ENCODE measurements at regions not wholly inside any gene's neighbourhood (a gene's known extent, or its start where the extent isn't known, plus 50 kb on each side); places are given as distances from the start of the nearest gene placed in this dataset.

DNA sequence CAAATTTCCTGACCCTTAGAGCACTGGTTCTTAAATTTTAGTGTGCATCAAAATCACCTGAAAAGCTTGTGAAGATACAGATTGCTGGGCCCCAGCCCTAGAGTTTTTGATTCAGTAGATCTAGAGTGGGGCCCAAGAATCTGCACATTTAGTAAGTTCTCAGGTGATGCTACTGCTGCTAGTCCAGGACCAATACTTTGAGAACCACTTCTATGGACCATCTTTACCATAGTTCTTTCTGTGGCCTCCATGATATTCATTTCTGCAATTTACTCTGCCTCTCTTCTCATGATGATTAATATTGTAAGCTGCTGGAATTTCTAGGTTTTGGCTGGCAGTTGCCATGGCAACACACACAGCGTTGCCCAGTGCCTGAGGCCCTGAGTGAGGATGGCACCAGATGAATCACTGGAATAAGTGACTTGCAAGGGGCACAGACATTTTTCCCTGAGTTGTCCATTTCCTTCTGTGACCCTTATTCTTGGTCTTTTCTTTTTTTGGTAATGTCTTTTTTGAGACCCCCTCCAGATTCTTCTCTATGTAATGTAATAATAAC, 83.6 kb downstream of the PPP1R2C start:
- Histone ChIP-seq H3K4me3 (ENCODE audit: low read length) (no peak overlapping the region), H3K27me3 (replicated peaks; ENCODE audit: control insufficient read depth, insufficient read depth, low read length) (peaks cover 7% of the 10 kb centered on the region), H3K4me1 (ENCODE audit: control insufficient read depth, insufficient read depth, low read length) (no peaks in the 10 kb centered on the region), H3K9me3 (ENCODE audit: control insufficient read depth, low read length) (no peaks in the 10 kb centered on the region), H3K9ac (ENCODE audit: low read length) (no peak overlapping the region), H3K36me3 (ENCODE audit: control insufficient read depth, insufficient read depth, low read length, severe bottlenecking) (no peaks in the 10 kb centered on the region)
- DNase-seq (ENCODE audit: low read depth), result peak; percentile 9

DNA sequence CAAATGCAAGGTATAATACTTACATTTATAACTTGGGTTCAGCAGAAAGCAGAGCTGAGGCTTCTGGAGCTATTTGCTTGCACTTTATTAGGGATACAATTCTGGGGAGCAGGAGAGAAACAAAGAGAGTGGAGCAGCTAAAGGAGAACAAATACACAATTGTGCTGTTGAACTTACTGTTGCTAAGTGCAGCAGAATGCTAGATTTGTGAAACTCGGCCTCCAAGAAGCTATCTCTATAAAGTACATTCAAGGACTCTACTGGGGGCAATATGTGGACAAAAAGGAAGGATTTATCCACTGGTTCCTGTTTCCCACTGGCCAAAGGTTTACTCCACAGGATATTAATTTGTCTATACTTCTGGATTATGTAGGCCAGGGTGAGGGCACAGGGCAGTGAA, 86.8 kb downstream of the PPP1R2C start:
- H3K9ac ChIP-seq (ENCODE audit: low read length), result no peak overlapping the region
- H3K4me1 ChIP-seq (ENCODE audit: control insufficient read depth, insufficient read depth, low read length), result peaks cover 3% of the 10 kb centered on the region
- H3K36me3 ChIP-seq (ENCODE audit: control insufficient read depth, insufficient read depth, low read length, severe bottlenecking), result no peaks in the 10 kb centered on the region
- no peak overlapping the region for H3K4me3 ChIP-seq (ENCODE audit: low read length)
- peaks cover 7% of the 10 kb centered on the region for H3K27me3 ChIP-seq (replicated peaks; ENCODE audit: control insufficient read depth, insufficient read depth, low read length)
- no peaks in the 10 kb centered on the region for H3K9me3 ChIP-seq (ENCODE audit: control insufficient read depth, low read length)
- no peak for DNase-seq (ENCODE audit: low read depth)

GRCh38 chrX:42686706-42687105, 91.3 kb downstream of the PPP1R2C start:
- no peaks in the 10 kb centered on the region for H3K27me3 ChIP-seq (replicated peaks; ENCODE audit: control insufficient read depth, insufficient read depth, low read length)
- DNase-seq (ENCODE audit: low read depth), result no peak
- H3K36me3 ChIP-seq (ENCODE audit: control insufficient read depth, insufficient read depth, low read length, severe bottlenecking), result no peaks in the 10 kb centered on the region
- no peaks in the 10 kb centered on the region for H3K9me3 ChIP-seq (ENCODE audit: control insufficient read depth, low read length)
- H3K4me1 ChIP-seq (ENCODE audit: control insufficient read depth, insufficient read depth, low read length), result peaks cover 7% of the 10 kb centered on the region
- no peak overlapping the region for H3K9ac ChIP-seq (ENCODE audit: low read length)
- H3K4me3 ChIP-seq (ENCODE audit: low read length), result no peak overlapping the region

GRCh38 chrX:42686296-42686695, 91.7 kb downstream of the PPP1R2C start:
- DNase-seq (ENCODE audit: low read depth), result no peak
- H3K4me3 ChIP-seq (ENCODE audit: low read length), result no peak overlapping the region
- H3K27me3 ChIP-seq (replicated peaks; ENCODE audit: control insufficient read depth, insufficient read depth, low read length), result no peaks in the 10 kb centered on the region
- H3K36me3 ChIP-seq (ENCODE audit: control insufficient read depth, insufficient read depth, low read length, severe bottlenecking), result no peaks in the 10 kb centered on the region
- no peak overlapping the region for H3K9ac ChIP-seq (ENCODE audit: low read length)
- H3K4me1 ChIP-seq (ENCODE audit: control insufficient read depth, insufficient read depth, low read length), result peaks cover 7% of the 10 kb centered on the region
- no peaks in the 10 kb centered on the region for H3K9me3 ChIP-seq (ENCODE audit: control insufficient read depth, low read length)

- H3K9me3 ChIP-seq (ENCODE audit: control insufficient read depth, low read length), result no peaks in the 10 kb centered on the region
- H3K4me1 ChIP-seq (ENCODE audit: control insufficient read depth, insufficient read depth, low read length), result peaks cover 7% of the 10 kb centered on the region
- DNase-seq (ENCODE audit: low read depth), result no peak
- H3K4me3 ChIP-seq (ENCODE audit: low read length), result no peak overlapping the region
- no peaks in the 10 kb centered on the region for H3K36me3 ChIP-seq (ENCODE audit: control insufficient read depth, insufficient read depth, low read length, severe bottlenecking)
- H3K27me3 ChIP-seq (replicated peaks; ENCODE audit: control insufficient read depth, insufficient read depth, low read length), result peaks cover 5% of the 10 kb centered on the region
- no peak overlapping the region for H3K9ac ChIP-seq (ENCODE audit: low read length)
Measured at GRCh38 chrX:42684065-42684464, 93.9 kb downstream of the PPP1R2C start.

DNA sequence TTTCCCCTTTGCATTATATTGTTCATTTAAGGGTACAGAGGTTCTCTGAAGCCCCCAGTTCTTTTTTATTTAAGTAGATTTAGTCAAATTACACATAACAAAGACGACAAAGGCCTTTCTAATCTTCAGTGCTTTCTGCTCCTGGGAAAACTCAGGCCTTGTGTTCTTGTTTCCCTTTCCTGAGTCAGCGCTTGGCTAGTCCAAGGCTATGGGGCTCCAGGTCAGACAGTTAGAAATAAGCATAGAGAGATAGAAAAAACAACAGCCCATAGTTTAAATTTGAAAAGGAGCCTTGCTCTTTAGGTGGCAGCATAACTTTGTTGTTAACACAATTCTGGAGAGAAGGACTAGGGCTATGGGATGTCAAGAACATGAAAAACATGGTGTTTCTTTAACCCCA, 97.3 kb downstream of the PPP1R2C start:
- Histone ChIP-seq H3K9me3 (ENCODE audit: control insufficient read depth, low read length) (no peaks in the 10 kb centered on the region), H3K4me1 (ENCODE audit: control insufficient read depth, insufficient read depth, low read length) (peaks cover 4% of the 10 kb centered on the region), H3K4me3 (ENCODE audit: low read length) (no peak overlapping the region), H3K36me3 (ENCODE audit: control insufficient read depth, insufficient read depth, low read length, severe bottlenecking) (no peaks in the 10 kb centered on the region), H3K9ac (ENCODE audit: low read length) (no peak overlapping the region), H3K27me3 (replicated peaks; ENCODE audit: control insufficient read depth, insufficient read depth, low read length) (peaks cover 12% of the 10 kb centered on the region)
- DNase-seq (ENCODE audit: low read depth), result peak; percentile 3

DNA sequence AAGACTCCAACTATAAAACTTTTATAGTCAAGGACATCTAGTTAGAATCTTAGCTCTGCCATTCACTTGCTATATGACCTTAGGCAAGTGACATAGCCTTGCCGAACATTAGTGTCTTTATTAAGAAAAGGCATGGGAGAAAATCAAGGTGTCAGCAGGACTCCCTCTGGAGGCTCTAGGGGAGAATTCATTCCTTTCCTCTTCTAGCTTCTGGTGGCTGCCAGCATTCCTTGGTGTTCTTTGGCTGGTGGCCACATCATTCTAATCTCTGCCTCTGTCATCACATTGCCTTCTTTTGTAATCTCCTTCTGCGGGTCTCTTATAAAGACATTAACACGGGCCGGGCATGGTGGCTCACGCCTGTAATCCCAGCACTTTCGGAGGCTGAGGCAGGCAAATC, 99.8 kb downstream of the PPP1R2C start:
- DNase-seq (ENCODE audit: low read depth), result peak; percentile 1
- Histone ChIP-seq H3K4me1 (ENCODE audit: control insufficient read depth, insufficient read depth, low read length) (no peaks in the 10 kb centered on the region), H3K36me3 (ENCODE audit: control insufficient read depth, insufficient read depth, low read length, severe bottlenecking) (no peaks in the 10 kb centered on the region), H3K4me3 (ENCODE audit: low read length) (no peak overlapping the region), H3K27me3 (replicated peaks; ENCODE audit: control insufficient read depth, insufficient read depth, low read length) (peaks cover 12% of the 10 kb centered on the region), H3K9me3 (ENCODE audit: control insufficient read depth, low read length) (no peaks in the 10 kb centered on the region), H3K9ac (ENCODE audit: low read length) (no peak overlapping the region)

- H3K4me1 ChIP-seq (ENCODE audit: control insufficient read depth, insufficient read depth, low read length), result no peaks in the 10 kb centered on the region
- H3K9me3 ChIP-seq (ENCODE audit: control insufficient read depth, low read length), result peaks cover 11% of the 10 kb centered on the region
- peaks cover 7% of the 10 kb centered on the region for H3K27me3 ChIP-seq (replicated peaks; ENCODE audit: control insufficient read depth, insufficient read depth, low read length)
- H3K4me3 ChIP-seq (ENCODE audit: low read length), result no peak overlapping the region
- H3K36me3 ChIP-seq (ENCODE audit: control insufficient read depth, insufficient read depth, low read length, severe bottlenecking), result no peaks in the 10 kb centered on the region
- peak; percentile 32 for DNase-seq (ENCODE audit: low read depth)
- H3K9ac ChIP-seq (ENCODE audit: low read length), result no peak overlapping the region
Measured at GRCh38 chrX:42673301-42673810, 104.6 kb downstream of the PPP1R2C start.

GRCh38 chrX:42664680-42665079, 113.3 kb downstream of the PPP1R2C start:
- Histone ChIP-seq H3K36me3 (ENCODE audit: control insufficient read depth, insufficient read depth, low read length, severe bottlenecking) (no peaks in the 10 kb centered on the region), H3K9me3 (ENCODE audit: control insufficient read depth, low read length) (peaks cover 18% of the 10 kb centered on the region), H3K4me3 (ENCODE audit: low read length) (no peak overlapping the region), H3K9ac (ENCODE audit: low read length) (no peak overlapping the region), H3K27me3 (replicated peaks; ENCODE audit: control insufficient read depth, insufficient read depth, low read length) (no peaks in the 10 kb centered on the region), H3K4me1 (ENCODE audit: control insufficient read depth, insufficient read depth, low read length) (no peaks in the 10 kb centered on the region)
- no peak for DNase-seq (ENCODE audit: low read depth)

DNA sequence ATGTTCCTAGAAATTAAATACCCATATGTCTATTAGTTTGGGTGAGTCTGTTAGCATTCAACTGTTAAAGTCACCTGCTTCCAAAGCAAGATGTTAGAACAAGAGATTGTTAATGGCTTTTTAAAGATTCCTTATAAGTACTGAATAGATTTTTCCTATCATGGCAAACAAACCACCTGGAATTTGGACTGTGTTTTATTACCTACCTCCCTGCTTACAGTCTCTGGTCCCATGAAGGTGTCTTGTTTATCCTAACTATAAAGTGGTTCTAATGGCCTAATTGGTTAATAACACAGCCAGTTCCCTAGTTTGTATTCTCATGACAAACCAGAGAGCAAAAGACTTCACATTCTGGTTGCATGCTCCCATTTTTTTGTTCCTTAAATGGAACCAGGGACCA, 149.5 kb downstream of the PPP1R2C start:
- Histone ChIP-seq H3K4me1 (ENCODE audit: control insufficient read depth, insufficient read depth, low read length) (no peaks in the 10 kb centered on the region), H3K9me3 (ENCODE audit: control insufficient read depth, low read length) (peaks cover 7% of the 10 kb centered on the region)
- no peak for DNase-seq (ENCODE audit: low read depth)

DNA sequence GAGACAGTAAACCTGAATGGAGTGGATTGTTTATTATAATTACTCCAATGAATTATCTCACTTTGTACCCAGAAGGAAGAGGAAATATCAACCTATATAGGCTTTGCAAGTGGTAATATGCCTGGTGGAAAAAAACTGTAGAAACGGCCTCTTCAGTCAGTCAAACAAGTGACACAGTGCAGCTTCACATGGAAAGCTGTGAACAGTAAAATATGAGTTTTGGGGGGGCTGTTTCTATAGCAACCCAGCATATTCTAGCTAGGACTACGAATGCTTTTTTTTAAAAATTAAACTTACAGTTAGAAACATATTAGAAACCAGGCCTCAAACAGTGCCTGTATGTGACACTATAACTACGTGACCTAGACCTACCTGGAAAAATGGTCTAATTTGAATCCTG, 150.1 kb downstream of the PPP1R2C start:
- Histone ChIP-seq H3K27me3 (replicated peaks; ENCODE audit: control insufficient read depth, insufficient read depth, low read length) (peaks cover 14% of the 10 kb centered on the region), H3K36me3 (ENCODE audit: control insufficient read depth, insufficient read depth, low read length, severe bottlenecking) (no peaks in the 10 kb centered on the region), H3K9me3 (ENCODE audit: control insufficient read depth, low read length) (peaks cover 7% of the 10 kb centered on the region), H3K4me1 (ENCODE audit: control insufficient read depth, insufficient read depth, low read length) (no peaks in the 10 kb centered on the region), H3K4me3 (ENCODE audit: low read length) (no peak overlapping the region), H3K9ac (ENCODE audit: low read length) (no peak overlapping the region)
- no peak for DNase-seq (ENCODE audit: low read depth)

More for the DNA sequence above, 149.5 kb downstream of the PPP1R2C start:
- no peaks in the 10 kb centered on the region for H3K36me3 ChIP-seq (ENCODE audit: control insufficient read depth, insufficient read depth, low read length, severe bottlenecking)
- H3K4me3 ChIP-seq (ENCODE audit: low read length), result no peak overlapping the region
- peaks cover 14% of the 10 kb centered on the region for H3K27me3 ChIP-seq (replicated peaks; ENCODE audit: control insufficient read depth, insufficient read depth, low read length)
- H3K9ac ChIP-seq (ENCODE audit: low read length), result no peak overlapping the region

DNA sequence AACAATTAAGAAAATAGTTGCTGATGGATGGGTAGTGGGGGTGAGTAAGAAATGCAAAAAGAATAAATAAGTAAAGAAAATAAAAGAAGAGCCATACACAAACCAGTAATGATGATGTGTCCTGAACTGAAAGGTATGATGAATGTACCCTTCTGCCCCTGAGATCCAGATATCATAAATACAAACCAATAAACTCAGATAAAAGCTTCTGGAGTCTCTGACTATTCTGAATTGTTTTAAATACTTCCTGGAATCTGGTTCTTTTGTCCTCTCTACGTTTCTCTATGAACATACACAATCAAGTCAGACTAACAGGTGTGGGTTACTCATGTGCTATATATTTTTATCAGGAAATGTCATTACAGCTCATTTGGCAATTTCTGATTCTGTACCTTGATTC, 153.4 kb downstream of the PPP1R2C start:
- no peaks in the 10 kb centered on the region for H3K4me1 ChIP-seq (ENCODE audit: control insufficient read depth, insufficient read depth, low read length)
- no peak overlapping the region for H3K4me3 ChIP-seq (ENCODE audit: low read length)
- DNase-seq (ENCODE audit: low read depth), result no peak
- no peaks in the 10 kb centered on the region for H3K36me3 ChIP-seq (ENCODE audit: control insufficient read depth, insufficient read depth, low read length, severe bottlenecking)
- H3K9me3 ChIP-seq (ENCODE audit: control insufficient read depth, low read length), result peaks cover 7% of the 10 kb centered on the region
- peaks cover 13% of the 10 kb centered on the region for H3K27me3 ChIP-seq (replicated peaks; ENCODE audit: control insufficient read depth, insufficient read depth, low read length)
- H3K9ac ChIP-seq (ENCODE audit: low read length), result no peak overlapping the region

All from adipocyte (in vitro differentiated cells).